ENCODE measurements at regions not wholly inside any gene's neighbourhood (a gene's known extent, or its start where the extent isn't known, plus 50 kb on each side); places are given as distances from the start of the nearest gene placed in this dataset.
A peak's percentile ranks its signal among the peaks of the same experiment; 100 is the strongest.

GRCh38 chr1:229093609-229094336 lies 177.1 kb upstream of the RAB4A start:
- H3K27ac ChIP-seq (ENCODE audit: low read depth): peak overlapping the region; percentile 43
- H3K4me1 ChIP-seq (ENCODE audit: insufficient read depth): no peaks in the 10 kb centered on the region
- no peak for DNase-seq (ENCODE audit: extremely low spot score)

GRCh38 chr1:229094476-229095311 lies 176.2 kb upstream of the RAB4A start:
- Histone ChIP-seq H3K36me3 (ENCODE audit: insufficient read depth) (no peaks in the 10 kb centered on the region), H3K4me1 (ENCODE audit: insufficient read depth) (no peaks in the 10 kb centered on the region), H3K4me3 (ENCODE audit: low read depth, low read length) (no peak overlapping the region), H3K27ac (ENCODE audit: low read depth) (no peak overlapping the region)
- WGBS: 78% methylated on average over 13 of the region's 13 CpGs
- DNase-seq (ENCODE audit: extremely low spot score): no peak

More at GRCh38 chr1:229093609-229094336, 177.1 kb upstream of the RAB4A start:
- 79% methylated on average over 5 of the region's 5 CpGs for WGBS
- H3K4me3 ChIP-seq (ENCODE audit: low read depth, low read length): no peak overlapping the region
- H3K36me3 ChIP-seq (ENCODE audit: insufficient read depth): no peaks in the 10 kb centered on the region

DNA sequence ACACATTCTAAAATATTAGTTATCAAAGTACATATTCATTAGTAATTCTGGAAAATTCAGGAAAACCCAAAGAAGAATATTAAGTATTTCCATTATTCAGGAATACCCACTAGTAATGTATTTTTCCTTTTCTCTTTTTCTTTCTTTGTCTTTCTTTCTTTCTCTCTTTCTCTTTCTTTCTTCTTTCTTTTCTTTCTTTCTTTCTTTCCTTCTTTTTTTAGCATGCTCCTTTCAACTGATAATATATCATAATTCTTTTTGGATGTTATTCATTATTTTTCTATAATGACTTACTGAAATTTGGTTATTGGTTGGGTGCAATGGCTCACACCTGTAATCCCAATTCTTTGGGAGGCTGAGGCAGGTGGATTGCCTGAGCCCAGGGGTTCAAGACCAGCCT lies 175.6 kb upstream of the RAB4A start:
- Histone ChIP-seq H3K4me1 (ENCODE audit: insufficient read depth) (no peaks in the 10 kb centered on the region), H3K36me3 (ENCODE audit: insufficient read depth) (no peaks in the 10 kb centered on the region), H3K4me3 (ENCODE audit: low read depth, low read length) (no peak overlapping the region), H3K27ac (ENCODE audit: low read depth) (no peak overlapping the region)
- no peak for DNase-seq (ENCODE audit: extremely low spot score)

DNA sequence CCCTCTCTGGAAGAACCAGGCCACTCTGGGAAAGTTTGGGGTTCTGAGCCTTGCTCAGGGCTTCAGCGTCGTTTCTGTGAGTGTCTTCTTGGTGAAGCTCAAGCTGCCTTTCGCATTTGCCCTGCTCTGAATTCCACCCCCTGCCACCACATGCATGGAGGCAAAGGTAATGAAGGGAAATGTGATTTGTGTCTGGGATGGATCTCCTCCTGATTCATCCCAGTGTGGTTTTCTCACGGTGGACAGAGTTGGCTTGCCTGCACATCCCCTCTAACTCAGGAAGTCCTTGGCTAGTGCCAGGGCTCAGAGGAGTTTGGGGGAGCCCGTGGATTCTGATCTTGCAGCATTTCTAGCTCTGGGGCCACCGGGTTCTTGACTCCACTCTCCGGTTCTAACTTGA lies 173.6 kb upstream of the RAB4A start:
- Histone ChIP-seq H3K36me3 (ENCODE audit: insufficient read depth) (no peaks in the 10 kb centered on the region), H3K4me3 (ENCODE audit: low read depth, low read length) (no peak overlapping the region), H3K27ac (ENCODE audit: low read depth) (no peak overlapping the region), H3K4me1 (ENCODE audit: insufficient read depth) (peaks cover under 1% of the 10 kb centered on the region)
- 89% methylated on average over 7 of the region's 7 CpGs for WGBS
- DNase-seq (ENCODE audit: extremely low spot score): no peak

GRCh38 chr1:229098361-229098760 lies 172.6 kb upstream of the RAB4A start:
- no peak for DNase-seq (ENCODE audit: extremely low spot score)
- H3K4me1 ChIP-seq (ENCODE audit: insufficient read depth): peaks cover 1% of the 10 kb centered on the region
- no peak overlapping the region for H3K27ac ChIP-seq (ENCODE audit: low read depth)
- H3K4me3 ChIP-seq (ENCODE audit: low read depth, low read length): no peak overlapping the region
- H3K36me3 ChIP-seq (ENCODE audit: insufficient read depth): no peaks in the 10 kb centered on the region

GRCh38 chr1:229098903-229099578 lies 171.9 kb upstream of the RAB4A start:
- Histone ChIP-seq H3K4me1 (ENCODE audit: insufficient read depth) (peaks cover 1% of the 10 kb centered on the region), H3K27ac (ENCODE audit: low read depth) (no peak overlapping the region), H3K4me3 (ENCODE audit: low read depth, low read length) (no peak overlapping the region), H3K36me3 (ENCODE audit: insufficient read depth) (no peaks in the 10 kb centered on the region)
- no peak for DNase-seq (ENCODE audit: extremely low spot score)
- 81% methylated on average over 8 of the region's 8 CpGs for whole genome bisulfite sequencing

- no peaks in the 10 kb centered on the region for H3K36me3 ChIP-seq (ENCODE audit: insufficient read depth)
- peaks cover 1% of the 10 kb centered on the region for H3K4me1 ChIP-seq (ENCODE audit: insufficient read depth)
- H3K4me3 ChIP-seq (ENCODE audit: low read depth, low read length): no peak overlapping the region
- WGBS: 75% methylated on average over 10 of the region's 10 CpGs
- DNase-seq (ENCODE audit: extremely low spot score): no peak
- H3K27ac ChIP-seq (ENCODE audit: low read depth): no peak overlapping the region
Measured at GRCh38 chr1:229101011-229101871, 169.7 kb upstream of the RAB4A start.

- H3K27ac ChIP-seq (ENCODE audit: low read depth): no peak overlapping the region
- H3K4me1 ChIP-seq (ENCODE audit: insufficient read depth): peaks cover 1% of the 10 kb centered on the region
- DNase-seq (ENCODE audit: extremely low spot score): no peak
- WGBS: 86% methylated on average over 2 of the region's 2 CpGs
- no peaks in the 10 kb centered on the region for H3K36me3 ChIP-seq (ENCODE audit: insufficient read depth)
- no peak overlapping the region for H3K4me3 ChIP-seq (ENCODE audit: low read depth, low read length)
Measured at GRCh38 chr1:229102741-229103391, 168.0 kb upstream of the RAB4A start.

DNA sequence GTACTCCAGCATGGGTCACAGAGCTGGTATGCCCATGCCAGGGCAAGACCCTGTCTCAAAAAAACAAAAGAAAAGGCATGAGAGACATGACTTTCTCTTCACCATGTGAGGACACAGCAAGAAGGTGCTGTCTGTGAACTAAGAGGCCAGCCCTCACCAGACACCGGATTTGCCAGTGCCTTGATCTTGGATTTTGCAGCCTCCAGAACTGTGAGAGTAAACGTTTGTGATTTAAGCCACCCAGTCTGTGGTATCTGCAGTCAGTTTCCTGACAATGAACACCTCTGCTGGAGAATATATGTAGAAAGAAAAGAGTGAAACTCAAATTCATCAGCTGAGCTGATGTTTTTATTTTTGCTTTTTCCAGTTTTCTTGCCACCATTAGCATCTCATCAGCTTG lies 166.3 kb upstream of the RAB4A start:
- Histone ChIP-seq H3K27ac (ENCODE audit: low read depth) (no peak overlapping the region), H3K4me3 (ENCODE audit: low read depth, low read length) (no peak overlapping the region), H3K4me1 (ENCODE audit: insufficient read depth) (peaks cover 1% of the 10 kb centered on the region), H3K36me3 (ENCODE audit: insufficient read depth) (no peaks in the 10 kb centered on the region)
- 80% methylated on average over 2 of the region's 2 CpGs for WGBS
- DNase-seq (ENCODE audit: extremely low spot score): no peak

- no peak overlapping the region for H3K27ac ChIP-seq (ENCODE audit: low read depth)
- DNase-seq (ENCODE audit: extremely low spot score): no peak
- no peak overlapping the region for H3K4me3 ChIP-seq (ENCODE audit: low read depth, low read length)
- WGBS: 85% methylated on average over 3 of the region's 3 CpGs
- peaks cover 1% of the 10 kb centered on the region for H3K4me1 ChIP-seq (ENCODE audit: insufficient read depth)
- H3K36me3 ChIP-seq (ENCODE audit: insufficient read depth): no peaks in the 10 kb centered on the region
Measured at GRCh38 chr1:229105109-229105508, 165.8 kb upstream of the RAB4A start.

- Histone ChIP-seq H3K4me1 (ENCODE audit: insufficient read depth) (peaks cover 1% of the 10 kb centered on the region), H3K4me3 (ENCODE audit: low read depth, low read length) (no peak overlapping the region), H3K36me3 (ENCODE audit: insufficient read depth) (no peaks in the 10 kb centered on the region), H3K27ac (ENCODE audit: low read depth) (no peak overlapping the region)
- 89% methylated on average over 11 of the region's 11 CpGs for WGBS
- no peak for DNase-seq (ENCODE audit: extremely low spot score)
Measured at GRCh38 chr1:229105822-229106525, 164.9 kb upstream of the RAB4A start.

GRCh38 chr1:229106526-229107125 lies 164.3 kb upstream of the RAB4A start:
- WGBS: 91% methylated on average over 7 of the region's 7 CpGs
- DNase-seq (ENCODE audit: extremely low spot score): no peak
- no peaks in the 10 kb centered on the region for H3K36me3 ChIP-seq (ENCODE audit: insufficient read depth)
- peaks cover 2% of the 10 kb centered on the region for H3K4me1 ChIP-seq (ENCODE audit: insufficient read depth)
- H3K4me3 ChIP-seq (ENCODE audit: low read depth, low read length): no peak overlapping the region
- H3K27ac ChIP-seq (ENCODE audit: low read depth): no peak overlapping the region
